ENCODE measurements at regions not wholly inside any gene's neighbourhood (a gene's known extent, or its start where the extent isn't known, plus 50 kb on each side); places are given as distances from the start of the nearest gene placed in this dataset.

DNA sequence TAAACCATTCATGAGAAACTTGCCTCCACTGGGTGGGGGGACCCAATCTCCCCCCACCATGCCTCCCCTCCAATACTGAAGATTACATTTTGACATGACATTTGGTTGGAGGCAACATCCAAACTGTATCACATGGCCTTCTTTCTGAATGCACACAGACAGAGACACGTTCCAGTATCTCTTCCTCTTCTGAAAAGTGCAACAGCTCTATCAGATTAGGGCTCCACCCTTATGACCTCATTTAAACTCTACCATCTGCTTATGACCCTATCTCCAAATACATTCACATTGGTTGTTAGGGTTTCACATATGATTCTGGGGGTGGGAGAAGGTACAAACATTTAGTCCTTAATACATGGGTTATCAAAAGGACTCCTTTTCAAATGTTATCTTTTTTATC lies 481.8 kb upstream of the NFIA start:
- H3K4me3 ChIP-seq: no peak overlapping the region

DNA sequence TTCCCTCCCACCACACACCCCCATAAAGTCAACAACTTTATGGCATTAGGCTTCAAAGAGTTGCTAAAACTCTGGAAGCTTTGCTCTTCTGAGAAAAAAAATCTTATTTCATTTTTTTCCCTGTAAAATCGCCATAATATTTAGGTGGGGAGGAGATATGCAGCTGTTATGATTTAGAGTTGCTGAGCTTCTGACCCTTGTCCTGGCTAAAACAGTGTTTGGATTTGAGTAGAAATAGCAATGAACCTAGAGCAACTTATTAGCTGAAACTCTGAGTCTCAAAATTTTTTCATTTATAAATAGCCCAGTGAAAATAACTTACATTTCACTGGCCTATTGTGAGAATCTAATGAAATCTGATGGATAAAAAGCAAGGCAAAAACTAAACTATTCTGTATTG lies 482.8 kb upstream of the NFIA start:
- H3K4me3 ChIP-seq: no peak overlapping the region
- H3K27me3 ChIP-seq: no peaks in the 10 kb centered on the region
- TF ChIP-seq CTCF (IDR thresholded peaks at IDR 0.05): no peak
- no peak overlapping the region for H3K27ac ChIP-seq
- H3K36me3 ChIP-seq: no peaks in the 10 kb centered on the region
- DNase-seq (no peak), ATAC-seq (no peak)
- intact Hi-C loops (cut with DNase I): no loop called here
- no peaks in the 10 kb centered on the region for H3K4me1 ChIP-seq
- no peaks in the 10 kb centered on the region for H3K9me3 ChIP-seq

More for the DNA sequence above, 481.8 kb upstream of the NFIA start:
- Histone ChIP-seq H3K27ac (no peak overlapping the region), H3K4me1 (no peaks in the 10 kb centered on the region), H3K9me3 (no peaks in the 10 kb centered on the region), H3K36me3 (no peaks in the 10 kb centered on the region), H3K27me3 (no peaks in the 10 kb centered on the region)
- no peak for DNase-seq
- intact Hi-C loops (cut with DNase I): no loop called here
- no peak for TF ChIP-seq CTCF (IDR thresholded peaks at IDR 0.05)
- no peak for ATAC-seq

DNA sequence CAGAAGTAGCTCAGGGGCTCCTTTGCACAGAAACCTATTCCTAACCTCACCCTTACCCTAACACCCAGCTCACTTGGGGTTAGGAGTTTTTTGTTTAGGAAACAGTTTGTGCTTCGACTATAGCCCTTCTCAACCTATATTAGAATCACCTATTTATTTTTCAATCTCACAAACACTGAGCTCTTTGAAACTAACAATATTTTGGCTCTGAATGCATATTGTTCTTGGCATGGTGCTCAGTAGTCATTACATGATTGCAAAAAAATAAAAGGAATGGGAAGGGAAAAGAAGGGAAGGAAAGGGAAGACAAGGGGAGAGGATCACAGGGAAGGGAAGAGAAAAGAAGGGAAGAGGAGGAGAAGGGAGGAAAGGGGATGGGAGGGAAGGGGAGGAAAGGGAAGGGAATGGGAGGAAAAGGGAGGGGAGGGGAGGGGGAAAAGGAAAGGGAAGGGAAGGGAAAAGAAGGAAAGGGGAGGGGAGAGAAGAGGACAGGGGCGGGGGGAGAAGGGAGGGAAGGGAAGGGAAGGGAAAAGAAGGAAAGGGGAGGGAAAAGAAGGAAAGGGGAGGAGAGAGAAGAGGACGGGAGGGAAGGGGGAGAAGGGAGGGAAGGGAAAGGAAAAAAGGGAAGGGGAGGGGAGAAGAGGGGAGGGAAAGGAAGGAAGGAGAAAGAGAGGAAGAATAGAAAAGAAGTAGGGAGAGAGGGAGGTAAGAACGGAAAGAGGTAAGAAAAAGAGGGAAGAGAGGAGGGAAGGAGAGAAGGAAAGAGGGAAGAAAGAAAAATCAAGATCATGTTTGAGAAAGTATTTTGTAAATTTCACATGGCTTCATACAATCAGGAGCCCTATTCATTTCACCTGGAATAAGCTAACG lies 484.1 kb upstream of the NFIA start:
- no peak for TF ChIP-seq CTCF (IDR thresholded peaks at IDR 0.05)
- Histone ChIP-seq H3K9me3 (no peaks in the 10 kb centered on the region), H3K4me3 (no peak overlapping the region), H3K27me3 (no peaks in the 10 kb centered on the region), H3K36me3 (no peaks in the 10 kb centered on the region), H3K4me1 (no peaks in the 10 kb centered on the region), H3K27ac (no peak overlapping the region)
- intact Hi-C loops (cut with DNase I): no loop called here
- no peak for ATAC-seq
- no peak for DNase-seq

DNA sequence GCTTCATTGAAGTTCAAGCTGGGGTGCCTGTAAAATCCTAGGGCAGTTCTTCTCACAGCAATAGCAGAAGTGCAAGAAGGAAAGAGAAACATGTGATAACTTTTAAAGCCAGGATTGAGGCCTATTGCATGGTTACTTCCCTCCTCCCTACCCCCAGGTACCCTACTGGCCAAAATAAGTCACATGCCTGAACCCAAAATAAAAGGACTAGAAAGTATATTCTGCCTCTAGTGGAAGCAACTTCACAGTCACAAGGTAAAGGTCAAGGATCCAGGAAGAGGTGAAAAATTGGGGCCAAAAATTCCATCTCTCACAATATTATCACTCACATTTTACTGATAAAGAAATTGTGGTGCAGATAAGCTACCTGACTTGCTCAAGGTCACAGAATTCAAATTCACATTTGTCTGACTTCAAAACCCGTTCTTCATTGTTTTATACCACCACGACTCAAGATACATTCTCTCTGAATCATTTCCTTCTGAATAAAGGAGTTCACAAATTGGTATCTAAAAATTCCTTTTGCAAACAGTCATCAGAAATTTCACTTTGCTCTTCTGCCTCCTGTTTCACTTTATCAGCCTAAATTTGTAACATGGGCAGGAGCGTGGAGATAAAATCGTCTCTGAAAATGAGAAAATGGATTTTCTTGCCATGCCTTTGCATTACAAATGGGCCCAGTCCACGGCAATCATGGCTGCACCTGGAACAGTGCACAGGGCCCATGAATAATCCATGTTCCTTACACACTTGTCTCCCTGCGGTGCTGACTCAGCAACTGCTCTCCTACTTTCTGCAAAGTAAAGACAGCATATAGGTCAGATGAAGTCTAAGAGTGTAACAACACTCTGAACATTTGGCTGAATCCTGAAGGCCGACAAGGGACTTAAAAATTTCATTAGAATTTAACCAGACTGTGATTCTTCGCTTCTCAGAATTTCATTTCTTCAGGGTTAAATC lies 485.3 kb upstream of the NFIA start:
- DNase-seq (no peak), ATAC-seq (no peak)
- no peaks in the 10 kb centered on the region for H3K27me3 ChIP-seq
- H3K36me3 ChIP-seq: no peaks in the 10 kb centered on the region
- no peak overlapping the region for H3K27ac ChIP-seq
- no peak overlapping the region for H3K4me3 ChIP-seq
- TF ChIP-seq CTCF (IDR thresholded peaks at IDR 0.05): no peak
- H3K4me1 ChIP-seq: no peaks in the 10 kb centered on the region
- intact Hi-C loops (cut with DNase I): no loop called here
- H3K9me3 ChIP-seq: no peaks in the 10 kb centered on the region

GRCh38 chr1:60591583-60591982 lies 490.8 kb upstream of the NFIA start:
- no peak for TF ChIP-seq CTCF (IDR thresholded peaks at IDR 0.05)
- H3K36me3 ChIP-seq: no peaks in the 10 kb centered on the region
- no peak overlapping the region for H3K4me3 ChIP-seq
- H3K4me1 ChIP-seq: no peaks in the 10 kb centered on the region
- no peak for DNase-seq
- intact Hi-C loops (cut with DNase I): no loop called here
- no peak overlapping the region for H3K27ac ChIP-seq
- no peak for ATAC-seq
- no peaks in the 10 kb centered on the region for H3K9me3 ChIP-seq
- no peaks in the 10 kb centered on the region for H3K27me3 ChIP-seq
